ENCODE measurements at regions not wholly inside any gene's neighbourhood (a gene's known extent, or its start where the extent isn't known, plus 50 kb on each side); places are given as distances from the start of the nearest gene placed in this dataset.

DNA sequence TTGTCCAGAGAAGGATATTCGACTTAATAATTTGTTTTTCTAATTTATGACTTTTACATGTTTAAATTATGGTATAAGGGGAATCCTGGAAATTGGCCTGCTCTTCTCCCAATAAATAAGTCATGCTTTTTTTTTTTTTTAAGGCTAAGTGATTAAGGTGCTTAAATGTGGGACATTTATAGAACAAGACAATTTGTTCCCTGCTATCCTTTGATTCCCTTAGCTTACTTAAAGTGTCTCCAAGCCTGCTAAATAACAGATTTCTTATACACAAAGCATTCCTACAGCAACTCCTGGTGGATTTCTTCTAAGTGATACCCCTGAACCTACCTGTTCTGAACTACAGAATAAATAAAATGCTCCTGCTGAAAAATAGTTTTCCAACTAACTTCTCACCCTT lies 233.0 kb upstream of the UGT8 start:
- TF ChIP-seq YY1 (IDR thresholded peaks at IDR 0.05; ENCODE audit: insufficient read depth, insufficient read length) (no peak), ZNF274 (IDR thresholded peaks at IDR 0.05; ENCODE audit: low read depth, low read length) (no peak), SUZ12 (IDR thresholded peaks at IDR 0.05; ENCODE audit: extremely low read depth, insufficient read depth, insufficient read length) (no peak)
